HG02970 (cell line): ENCODE measurements at regions not wholly inside any gene's neighbourhood (a gene's known extent, or its start where the extent isn't known, plus 50 kb on each side); places are given as distances from the start of the nearest gene placed in this dataset.
"Not testable (repeated sequence)": the region's sequence is repeated elsewhere in the genome, so short reads cannot be mapped to it uniquely, and the experiment has no call there.

Source experiments
- ATAC-seq: cut with Tn5 transposase; IDR thresholded peaks from one replicate; pipeline ENCODE4 v1.9.1; 2021; ENCODE audit warnings: mild to moderate bottlenecking, moderate library complexity, moderate number of reproducible peaks; ENCODE audit not compliant: unreplicated experiment, low FRiP score

DNA sequence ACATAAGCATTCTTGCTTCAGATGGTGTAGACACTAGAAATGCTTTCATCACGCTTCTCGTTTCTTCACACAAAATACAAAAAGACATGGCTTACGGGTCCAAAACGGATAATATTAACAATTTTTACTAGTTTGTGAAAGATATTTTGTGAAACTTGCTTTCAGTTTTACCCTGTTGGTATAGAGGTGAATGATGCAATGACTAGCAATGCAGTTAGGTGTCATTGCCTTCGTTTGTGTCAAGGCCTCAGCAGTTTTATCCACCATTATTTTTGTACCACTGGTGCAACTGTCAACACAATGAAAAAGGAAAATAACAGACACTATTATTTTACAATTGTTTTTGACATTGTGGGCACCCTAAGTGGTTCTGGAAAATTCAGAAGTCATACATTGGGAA lies 323.0 kb downstream of the FLRT2 start:
- ATAC-seq, result no peak

DNA sequence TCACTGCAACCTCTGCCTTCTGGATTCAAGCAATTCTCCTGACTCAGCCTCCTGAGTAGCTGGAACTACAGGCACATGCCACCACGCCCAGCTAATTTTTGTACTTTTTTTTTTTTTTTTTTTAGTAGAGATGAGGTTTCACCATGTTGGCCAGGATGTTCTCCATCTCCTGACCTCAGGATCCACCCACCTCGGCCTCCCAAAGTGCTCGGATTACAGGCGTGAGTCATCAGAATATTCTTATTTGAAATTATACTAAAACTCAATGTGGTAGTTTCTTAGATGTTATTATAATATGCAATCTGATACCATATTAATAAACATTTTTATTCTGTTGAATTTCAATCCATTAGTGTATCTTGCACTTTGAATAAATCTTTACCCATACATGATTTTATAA lies 322.2 kb downstream of the FLRT2 start:
- not testable (repeated sequence) for ATAC-seq

DNA sequence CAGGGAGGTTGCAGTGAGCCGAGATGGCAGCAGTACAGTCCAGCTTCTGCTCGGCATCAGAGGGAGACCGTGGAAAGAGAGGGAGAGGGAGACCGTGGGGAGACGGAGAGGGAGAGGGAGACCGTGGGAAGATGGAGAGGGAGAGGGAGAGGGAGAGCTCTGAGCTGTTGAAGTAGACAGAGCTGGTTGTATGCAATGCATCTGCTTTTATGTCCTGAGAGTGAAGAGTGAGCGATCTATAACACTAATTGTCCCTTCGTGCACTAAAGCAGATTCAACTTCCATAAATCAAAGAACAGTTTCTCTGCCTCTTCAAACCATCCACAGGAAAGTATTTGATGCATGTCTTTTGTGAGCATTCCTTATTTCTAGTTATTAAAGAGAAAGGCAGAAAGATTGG lies 300.6 kb downstream of the FLRT2 start:
- not testable (repeated sequence) for ATAC-seq

DNA sequence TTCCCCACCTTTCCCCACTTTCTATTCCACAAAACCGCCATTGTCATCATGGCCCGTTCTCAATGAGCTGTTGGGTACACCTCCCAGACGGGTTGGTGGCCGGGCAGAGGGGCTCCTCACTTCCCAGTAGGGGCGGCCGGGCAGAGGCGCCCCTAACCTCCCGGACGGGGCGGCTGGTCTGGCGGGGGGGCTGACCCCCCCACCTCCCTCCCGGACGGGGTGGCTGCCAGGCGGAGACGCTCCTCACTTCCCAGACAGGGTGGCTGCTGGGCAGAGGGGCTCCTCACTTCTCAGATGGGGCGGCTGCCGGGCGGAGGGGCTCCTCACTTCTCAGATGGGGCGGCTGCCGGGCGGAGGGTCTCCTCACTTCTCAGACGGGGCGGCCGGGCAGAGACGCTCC lies 299.7 kb downstream of the FLRT2 start:
- ATAC-seq, result not testable (repeated sequence)

- ATAC-seq, result no peak
Measured at GRCh38 chr14:85824526-85824925, 294.6 kb downstream of the FLRT2 start.

DNA sequence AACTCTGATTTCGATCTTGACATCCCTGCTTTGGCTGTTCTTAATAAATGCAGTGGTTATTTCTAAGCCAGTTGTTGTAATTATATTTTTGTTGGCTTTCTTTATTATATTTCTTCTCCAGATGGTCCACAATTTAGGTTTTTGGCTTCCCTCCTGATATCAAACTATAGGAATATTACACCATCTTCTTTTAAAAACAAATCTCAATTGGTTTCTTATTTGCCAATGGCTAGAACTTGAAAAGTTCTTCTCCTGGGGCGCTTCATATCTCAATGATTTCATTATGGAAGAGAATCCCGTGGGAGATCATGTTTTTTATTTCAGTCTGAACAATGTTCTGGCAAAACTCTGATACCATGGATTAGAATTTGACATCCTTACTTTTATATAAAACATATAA lies 292.3 kb downstream of the FLRT2 start:
- no peak for ATAC-seq

DNA sequence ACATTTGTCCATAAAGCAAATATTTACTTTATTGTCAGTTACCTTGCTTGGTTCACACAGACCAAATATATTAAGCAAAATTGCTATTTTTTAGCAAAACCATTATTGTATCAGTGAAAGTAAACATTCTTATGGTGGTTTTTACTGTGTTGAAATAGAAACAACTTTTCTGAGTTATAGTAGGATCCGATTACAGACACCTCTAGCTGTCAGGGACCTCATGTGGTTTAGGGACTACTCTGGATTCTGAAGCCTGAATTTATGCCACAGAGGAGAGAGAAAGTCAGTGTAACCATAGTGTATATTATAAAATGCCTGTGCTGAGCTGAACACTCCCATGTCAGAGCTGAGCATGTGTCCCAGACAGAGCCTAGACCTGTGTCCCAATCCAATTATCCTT lies 287.5 kb downstream of the FLRT2 start:
- no peak for ATAC-seq

DNA sequence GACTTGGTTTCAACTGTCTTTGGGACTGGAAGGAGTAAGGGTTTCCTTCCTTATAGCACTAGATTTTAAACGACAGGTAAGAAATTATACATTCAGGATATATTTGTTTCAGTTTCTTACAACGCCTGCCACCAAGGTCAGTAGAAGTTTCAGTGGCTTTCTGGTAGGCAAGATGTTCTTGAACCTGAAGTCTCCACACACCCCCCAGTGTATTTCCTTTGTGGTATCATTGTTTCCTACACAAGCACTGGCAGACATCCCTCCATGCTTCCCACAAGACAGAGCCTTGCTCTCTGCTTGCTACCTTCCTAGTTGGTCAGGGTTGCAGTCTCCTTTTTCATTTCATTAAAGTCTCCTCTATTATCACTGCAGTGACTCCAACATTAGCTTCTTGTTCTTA lies 283.1 kb downstream of the FLRT2 start:
- ATAC-seq, result no peak

DNA sequence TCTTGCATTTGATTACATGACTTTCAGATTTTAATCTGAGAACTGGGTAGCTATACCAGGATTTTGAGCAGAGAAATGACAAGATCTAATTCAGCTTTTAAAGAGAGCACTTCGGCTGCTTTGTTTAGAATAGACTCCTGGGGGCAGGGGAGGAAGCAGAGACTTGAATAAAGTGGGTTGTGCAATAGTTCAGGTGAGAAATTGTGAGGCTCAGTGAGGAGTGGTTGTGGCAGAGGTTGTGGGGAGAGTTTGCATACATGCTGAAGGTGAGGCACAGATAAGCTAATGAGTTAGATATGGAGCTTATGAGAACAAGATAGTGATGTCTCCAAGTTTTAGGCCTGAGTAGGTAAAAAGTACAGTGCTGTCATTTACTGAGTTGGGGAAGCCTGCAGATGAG lies 281.4 kb downstream of the FLRT2 start:
- no peak for ATAC-seq

DNA sequence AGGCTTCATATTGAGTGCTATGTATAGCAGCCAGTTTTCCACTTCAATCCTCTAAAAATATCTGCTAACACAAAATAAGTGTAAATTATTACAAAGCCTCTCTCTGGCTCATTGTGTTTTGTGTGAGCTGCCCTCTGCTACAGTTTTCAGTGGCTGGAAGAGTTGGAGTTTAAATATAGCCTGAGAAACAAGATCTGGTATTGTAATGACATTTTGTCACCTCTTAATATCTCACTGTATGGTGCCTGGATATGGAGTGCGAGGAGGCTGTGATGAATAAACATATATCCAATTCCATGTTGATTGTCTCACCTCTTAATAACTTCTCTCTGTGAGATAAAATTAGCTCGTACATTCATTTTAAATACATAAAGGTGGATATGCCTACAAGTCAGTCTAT lies 269.7 kb downstream of the FLRT2 start:
- ATAC-seq, result no peak

GRCh38 chr14:85798856-85799255 lies 268.9 kb downstream of the FLRT2 start:
- ATAC-seq, result no peak

DNA sequence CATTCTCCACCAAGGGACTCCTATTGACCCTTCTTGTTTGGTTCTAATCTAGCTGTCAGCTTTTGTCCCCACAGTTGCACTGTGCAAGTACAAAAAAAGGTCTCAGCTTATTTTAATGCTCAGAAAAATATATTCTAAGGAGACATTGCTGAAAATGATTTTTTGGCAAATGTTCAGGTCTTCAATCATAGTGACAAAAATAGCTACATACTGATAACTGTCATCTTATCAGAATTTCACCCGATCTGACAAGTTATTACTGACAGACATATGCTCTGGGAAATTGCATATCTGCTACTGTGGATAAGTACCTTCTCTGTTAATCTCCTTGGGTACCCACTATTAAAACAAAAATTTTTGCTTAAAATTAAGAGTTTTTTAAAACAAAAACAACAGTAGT lies 263.6 kb downstream of the FLRT2 start:
- no peak for ATAC-seq

DNA sequence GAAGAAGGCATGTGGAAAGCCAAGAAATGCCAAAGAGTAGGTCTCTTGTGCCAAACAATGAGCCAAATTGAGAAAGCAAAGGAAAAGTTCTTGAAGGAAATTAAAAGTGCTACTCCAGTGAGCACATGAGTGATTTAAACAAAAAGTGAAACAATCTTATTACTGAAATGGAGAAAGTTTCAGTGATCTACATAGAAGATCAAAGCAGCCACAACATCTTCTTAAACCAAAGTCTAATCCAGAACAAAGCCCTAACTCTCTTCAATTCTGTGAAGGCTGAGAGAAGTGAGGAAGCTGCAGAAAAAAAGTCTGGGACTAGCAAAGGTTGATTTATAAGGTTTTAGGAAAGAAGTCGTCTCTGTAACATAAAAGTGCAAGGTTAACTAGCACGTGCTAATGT lies 259.6 kb downstream of the FLRT2 start:
- ATAC-seq, result no peak

DNA sequence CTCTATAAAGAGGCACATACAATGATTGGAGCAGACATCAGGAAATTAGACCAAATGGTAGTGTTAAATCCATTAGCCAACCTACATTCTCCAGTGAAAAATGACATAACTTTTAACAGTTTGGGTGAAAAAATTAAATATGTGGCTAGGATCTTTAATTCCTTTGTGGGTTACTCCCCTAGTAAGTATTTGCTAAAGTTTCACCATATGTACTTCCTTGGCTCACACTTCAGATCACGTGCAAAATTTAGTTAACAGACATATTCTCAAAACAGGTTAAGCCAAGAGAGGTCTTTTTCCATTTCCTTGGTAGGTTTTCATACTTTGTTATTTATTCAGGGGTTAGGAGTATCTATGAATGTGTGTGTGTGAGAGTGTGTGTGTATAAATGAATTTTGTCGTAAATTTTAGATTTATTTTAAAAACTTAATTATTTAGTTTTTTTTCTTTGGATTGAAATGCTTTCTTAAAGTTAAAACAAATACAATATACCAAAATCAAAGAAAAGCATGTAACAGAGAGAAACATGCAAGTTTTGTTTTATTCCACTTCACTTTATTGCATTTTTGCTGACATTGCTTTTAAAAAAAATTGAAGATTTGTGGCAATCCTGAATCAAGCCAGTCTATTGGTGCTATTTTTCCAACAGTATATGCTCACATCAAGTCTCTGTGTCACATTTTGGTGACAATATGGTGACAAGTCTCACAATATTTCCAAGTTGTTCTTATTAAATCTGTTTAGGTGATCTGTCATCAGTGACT lies 258.7 kb downstream of the FLRT2 start:
- ATAC-seq, result no peak

GRCh38 chr14:85766295-85766694 lies 236.4 kb downstream of the FLRT2 start:
- no peak for ATAC-seq

GRCh38 chr14:85764822-85765221 lies 234.9 kb downstream of the FLRT2 start:
- ATAC-seq, result no peak

DNA sequence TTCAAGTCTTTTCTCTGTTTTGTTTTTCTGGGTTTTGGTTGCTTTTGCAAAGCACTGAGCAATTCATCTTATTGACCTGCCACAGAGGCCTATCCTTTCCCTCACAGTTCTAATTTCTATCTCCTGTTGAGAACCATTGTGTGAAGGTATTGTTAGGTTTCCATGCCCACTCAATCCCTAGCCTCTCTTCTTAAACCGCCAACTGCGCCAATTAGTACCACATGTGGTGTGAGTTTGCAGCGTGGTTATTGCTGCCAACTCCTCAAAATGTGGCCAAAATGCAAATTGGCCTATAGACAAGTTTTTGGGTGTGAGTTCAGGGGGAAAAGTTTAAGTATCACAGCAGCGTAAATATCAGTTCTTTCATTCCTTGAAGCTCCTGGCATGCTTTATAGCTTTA lies 232.6 kb downstream of the FLRT2 start:
- ATAC-seq, result no peak

GRCh38 chr14:85752175-85752574 lies 222.2 kb downstream of the FLRT2 start:
- ATAC-seq, result no peak

GRCh38 chr14:85744573-85744972 lies 214.6 kb downstream of the FLRT2 start:
- ATAC-seq, result no peak

DNA sequence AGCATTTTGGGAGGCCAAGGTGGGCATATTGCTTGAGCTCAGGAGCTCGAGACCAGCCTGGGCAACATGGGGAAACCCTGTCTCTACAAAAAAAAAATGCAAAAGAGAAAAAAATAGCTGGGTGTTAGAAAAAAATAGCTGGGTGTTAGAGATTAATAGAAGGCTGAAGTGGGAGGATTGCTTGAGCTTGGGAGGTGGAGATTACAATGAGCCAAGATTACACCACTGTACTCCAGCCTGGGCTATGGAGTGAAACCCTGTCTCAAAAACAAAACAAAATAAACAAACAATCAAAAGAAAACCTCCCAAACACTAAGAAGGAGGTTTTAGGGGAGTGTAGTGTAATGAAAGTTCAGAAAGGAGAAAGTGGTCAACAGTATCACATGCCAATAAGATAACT lies 202.1 kb downstream of the FLRT2 start:
- ATAC-seq, result no peak

DNA sequence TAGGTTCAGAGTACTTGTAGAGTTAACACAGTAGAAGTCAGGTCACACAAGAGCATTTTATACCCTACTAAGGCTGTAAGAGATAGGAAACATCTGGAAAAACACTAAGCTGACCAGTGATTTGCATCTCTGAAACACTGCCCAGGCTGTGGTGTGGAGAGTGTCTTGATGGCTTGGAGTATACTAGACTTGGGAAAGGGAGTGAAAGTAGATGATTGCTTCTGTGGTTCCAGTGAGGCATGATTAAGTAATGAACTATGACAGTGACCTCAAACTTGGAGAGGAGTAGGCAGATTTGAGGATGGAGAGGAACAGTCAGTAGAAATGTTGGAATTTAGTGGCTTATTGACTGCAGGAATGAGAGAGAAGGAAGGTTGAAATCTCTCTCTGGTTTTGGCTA lies 201.2 kb downstream of the FLRT2 start:
- ATAC-seq, result no peak

GRCh38 chr14:85728476-85729065 lies 198.6 kb downstream of the FLRT2 start:
- no peak for ATAC-seq
